ENCODE measurements at regions not wholly inside any gene's neighbourhood (a gene's known extent, or its start where the extent isn't known, plus 50 kb on each side); places are given as distances from the start of the nearest gene placed in this dataset.

DNA sequence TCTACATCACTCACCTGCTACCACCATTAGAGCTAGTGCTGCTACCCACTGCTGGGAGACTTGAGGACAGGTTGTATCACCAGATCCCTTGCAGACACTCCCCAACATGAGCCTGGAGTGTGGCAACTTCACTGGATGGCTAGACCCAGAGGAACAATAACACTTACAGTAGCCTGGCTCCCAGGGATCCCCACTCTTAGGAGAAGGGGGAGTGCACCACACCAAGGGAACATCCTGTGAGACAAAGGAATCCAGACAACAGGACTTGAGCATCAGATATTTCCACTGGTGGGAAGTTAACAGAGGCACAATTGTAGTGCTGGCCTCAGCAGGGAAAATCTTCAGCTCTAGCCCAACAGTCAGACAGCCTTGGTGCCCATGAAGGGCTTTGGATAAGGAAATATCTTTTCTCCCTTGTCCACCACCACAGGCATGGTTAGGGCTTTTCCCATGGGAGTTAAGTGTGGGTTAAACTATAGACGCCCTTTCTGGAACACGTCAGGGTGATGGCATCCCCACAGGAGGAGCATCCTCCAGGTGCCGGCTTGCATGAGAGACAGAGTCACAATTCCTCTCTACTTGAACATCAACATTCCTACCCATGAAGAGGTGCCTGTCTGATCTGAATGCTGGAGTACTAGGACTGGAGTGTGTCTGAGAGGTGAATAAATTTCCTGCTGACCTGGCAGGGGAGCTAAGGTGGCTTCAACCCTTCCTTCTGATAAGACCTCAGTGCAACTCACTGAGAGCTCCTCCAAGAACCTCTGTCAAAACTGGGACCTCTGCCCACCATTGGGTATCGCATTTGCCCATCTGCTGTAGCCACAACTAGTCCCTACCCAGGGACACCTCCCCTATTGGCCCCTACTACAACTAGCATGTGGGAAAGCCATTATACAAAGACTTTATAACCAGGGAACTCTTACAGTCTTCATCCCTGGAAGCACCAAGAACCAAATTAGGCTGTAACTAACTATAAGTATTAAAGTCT is 55.4 kb upstream of the SIRPG start:
- TF ChIP-seq, protein P1, sequence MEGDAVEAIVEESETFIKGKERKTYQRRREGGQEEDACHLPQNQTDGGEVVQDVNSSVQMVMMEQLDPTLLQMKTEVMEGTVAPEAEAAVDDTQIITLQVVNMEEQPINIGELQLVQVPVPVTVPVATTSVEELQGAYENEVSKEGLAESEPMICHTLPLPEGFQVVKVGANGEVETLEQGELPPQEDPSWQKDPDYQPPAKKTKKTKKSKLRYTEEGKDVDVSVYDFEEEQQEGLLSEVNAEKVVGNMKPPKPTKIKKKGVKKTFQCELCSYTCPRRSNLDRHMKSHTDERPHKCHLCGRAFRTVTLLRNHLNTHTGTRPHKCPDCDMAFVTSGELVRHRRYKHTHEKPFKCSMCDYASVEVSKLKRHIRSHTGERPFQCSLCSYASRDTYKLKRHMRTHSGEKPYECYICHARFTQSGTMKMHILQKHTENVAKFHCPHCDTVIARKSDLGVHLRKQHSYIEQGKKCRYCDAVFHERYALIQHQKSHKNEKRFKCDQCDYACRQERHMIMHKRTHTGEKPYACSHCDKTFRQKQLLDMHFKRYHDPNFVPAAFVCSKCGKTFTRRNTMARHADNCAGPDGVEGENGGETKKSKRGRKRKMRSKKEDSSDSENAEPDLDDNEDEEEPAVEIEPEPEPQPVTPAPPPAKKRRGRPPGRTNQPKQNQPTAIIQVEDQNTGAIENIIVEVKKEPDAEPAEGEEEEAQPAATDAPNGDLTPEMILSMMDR (IDR thresholded peaks at IDR 0.05; ENCODE audit: borderline replicate concordance), result no peak
- no peak for DNase-seq

GRCh38 chr20:1711826-1712601 is 54.4 kb upstream of the SIRPG start:
- Histone ChIP-seq H3K27ac (replicated peaks) (no peak overlapping the region), H3K9me3 (replicated peaks) (peaks cover 50% of the 10 kb centered on the region), H3K4me3 (no peak overlapping the region), H3K27me3 (ENCODE audit: low read depth) (peaks cover 62% of the 10 kb centered on the region), H3K4me1 (no peaks in the 10 kb centered on the region), H3K36me3 (no peaks in the 10 kb centered on the region)
- no peak for DNase-seq
- TF ChIP-seq, protein P1 (IDR thresholded peaks at IDR 0.05; ENCODE audit: borderline replicate concordance), result no peak
- intact Hi-C loops (cut with micrococcal nuclease), result no loop called here

More for the DNA sequence above, 55.4 kb upstream of the SIRPG start:
- H3K4me3 ChIP-seq, result no peak overlapping the region
- H3K27ac ChIP-seq (replicated peaks), result no peak overlapping the region
- peaks cover 50% of the 10 kb centered on the region for H3K9me3 ChIP-seq (replicated peaks)
- peaks cover 55% of the 10 kb centered on the region for H3K27me3 ChIP-seq (ENCODE audit: low read depth)
- H3K4me1 ChIP-seq, result no peaks in the 10 kb centered on the region
- no peaks in the 10 kb centered on the region for H3K36me3 ChIP-seq
- intact Hi-C loops (cut with micrococcal nuclease), result no loop called here

- TF ChIP-seq, protein P1 (IDR thresholded peaks at IDR 0.05; ENCODE audit: borderline replicate concordance), result no peak
- H3K9me3 ChIP-seq (replicated peaks), result peaks cover 49% of the 10 kb centered on the region
- no peaks in the 10 kb centered on the region for H3K4me1 ChIP-seq
- no peak for DNase-seq
- intact Hi-C loops (cut with micrococcal nuclease), result no loop called here
- H3K36me3 ChIP-seq, result no peaks in the 10 kb centered on the region
- no peak overlapping the region for H3K4me3 ChIP-seq
- H3K27me3 ChIP-seq (ENCODE audit: low read depth), result peaks cover 68% of the 10 kb centered on the region
- no peak overlapping the region for H3K27ac ChIP-seq (replicated peaks)
Measured at GRCh38 chr20:1711266-1711665, 53.7 kb upstream of the SIRPG start.

DNA sequence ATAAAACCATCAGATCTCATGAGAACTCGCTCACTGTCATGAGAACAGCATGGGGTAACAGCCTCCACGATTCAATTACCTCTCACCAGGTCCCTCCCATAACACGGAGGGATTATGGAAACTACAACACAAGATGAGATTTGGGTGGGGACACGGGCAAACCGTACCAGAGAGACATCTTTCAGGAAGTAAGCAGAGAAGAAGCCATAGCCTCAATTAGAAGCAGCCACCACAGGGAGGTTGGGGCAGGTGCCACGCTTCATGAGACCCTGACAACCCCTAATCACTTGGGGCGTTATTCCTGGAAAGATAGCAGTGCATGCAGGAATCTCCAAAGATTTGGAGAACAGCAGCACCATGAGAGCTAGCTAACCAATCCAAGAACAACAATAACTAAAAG is 52.9 kb upstream of the SIRPG start:
- Histone ChIP-seq H3K4me3 (no peak overlapping the region), H3K27me3 (ENCODE audit: low read depth) (peaks cover 73% of the 10 kb centered on the region)

More for the DNA sequence above, 52.9 kb upstream of the SIRPG start:
- Histone ChIP-seq H3K36me3 (no peaks in the 10 kb centered on the region), H3K9me3 (replicated peaks) (peaks cover 41% of the 10 kb centered on the region), H3K4me1 (no peaks in the 10 kb centered on the region), H3K27ac (replicated peaks) (no peak overlapping the region)
- TF ChIP-seq, protein P1 (IDR thresholded peaks at IDR 0.05; ENCODE audit: borderline replicate concordance), result no peak
- intact Hi-C loops (cut with micrococcal nuclease), result no loop called here
- no peak for DNase-seq
